ENCODE measurements at regions not wholly inside any gene's neighbourhood (a gene's known extent, or its start where the extent isn't known, plus 50 kb on each side); places are given as distances from the start of the nearest gene placed in this dataset.

GRCh38 chr11:121927789-121928188 lies 188.2 kb downstream of the BLID start:
- no peak for TF ChIP-seq CTCF (IDR thresholded peaks at IDR 0.05; ENCODE audit: low read length)
- no peak for TF ChIP-seq EZH2 (optimal IDR thresholded peaks at IDR 0.05; ENCODE audit: low read depth, low read length)
